SHP77 treated with DMSO at 0.1 percent for 48 hours (cell line): ENCODE measurements at regions not wholly inside any gene's neighbourhood (a gene's known extent, or its start where the extent isn't known, plus 50 kb on each side); places are given as distances from the start of the nearest gene placed in this dataset.
"Not testable (repeated sequence)": the region's sequence is repeated elsewhere in the genome, so short reads cannot be mapped to it uniquely, and the experiment has no call there.

Source experiments
- DNase-seq: peaks from one replicate; lab custom pipeline; 2025; lab: John Stamatoyannopoulos, UW

DNA sequence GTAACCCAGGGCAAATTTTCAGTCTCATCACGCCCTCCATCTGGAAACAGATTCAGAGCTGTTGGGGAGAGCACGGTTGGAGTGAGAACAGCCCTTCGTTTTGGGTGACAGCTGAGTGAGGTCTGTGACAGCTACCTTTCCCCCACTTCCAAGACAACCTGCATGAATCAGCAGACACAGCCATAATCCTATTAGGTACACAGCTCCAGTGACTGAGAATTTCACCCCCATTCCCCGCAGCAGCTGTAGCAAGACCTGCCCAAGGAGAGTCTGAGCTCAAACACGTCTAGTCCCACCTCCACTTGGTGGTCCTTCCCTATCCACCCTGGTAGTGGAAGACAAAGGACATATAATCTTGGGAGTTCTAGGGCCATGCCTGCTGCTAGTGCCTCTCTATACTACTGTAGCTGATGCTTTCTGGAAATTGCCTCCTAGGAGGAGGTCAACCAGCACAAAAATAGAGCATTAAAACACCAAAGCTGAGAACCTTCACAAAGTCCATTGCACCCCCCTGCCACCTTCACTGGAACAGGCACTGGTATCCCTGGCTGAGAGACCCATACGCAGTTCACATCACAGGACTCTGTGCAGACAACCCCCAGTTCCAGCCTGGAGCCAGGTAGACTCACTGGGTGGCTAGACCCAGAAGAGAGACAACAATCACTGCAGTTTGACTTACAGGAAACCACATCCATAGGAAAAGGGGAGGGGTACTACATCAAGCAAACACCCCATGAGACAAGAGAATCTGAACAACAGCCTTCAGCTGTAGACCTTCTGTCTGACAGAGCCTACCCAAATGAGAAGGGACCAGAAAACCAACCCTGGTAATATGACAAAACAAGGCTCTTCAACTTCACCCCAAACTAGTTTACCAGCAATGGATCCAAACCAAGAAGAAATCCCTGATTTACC is 448.6 kb upstream of the CBLB start:
- no peak for DNase-seq

- not testable (repeated sequence) for DNase-seq
Measured at GRCh38 chr3:106321438-106321837, 452.6 kb upstream of the CBLB start.

- DNase-seq, result no peak
Measured at GRCh38 chr3:106323586-106323985, 454.8 kb upstream of the CBLB start.

DNA sequence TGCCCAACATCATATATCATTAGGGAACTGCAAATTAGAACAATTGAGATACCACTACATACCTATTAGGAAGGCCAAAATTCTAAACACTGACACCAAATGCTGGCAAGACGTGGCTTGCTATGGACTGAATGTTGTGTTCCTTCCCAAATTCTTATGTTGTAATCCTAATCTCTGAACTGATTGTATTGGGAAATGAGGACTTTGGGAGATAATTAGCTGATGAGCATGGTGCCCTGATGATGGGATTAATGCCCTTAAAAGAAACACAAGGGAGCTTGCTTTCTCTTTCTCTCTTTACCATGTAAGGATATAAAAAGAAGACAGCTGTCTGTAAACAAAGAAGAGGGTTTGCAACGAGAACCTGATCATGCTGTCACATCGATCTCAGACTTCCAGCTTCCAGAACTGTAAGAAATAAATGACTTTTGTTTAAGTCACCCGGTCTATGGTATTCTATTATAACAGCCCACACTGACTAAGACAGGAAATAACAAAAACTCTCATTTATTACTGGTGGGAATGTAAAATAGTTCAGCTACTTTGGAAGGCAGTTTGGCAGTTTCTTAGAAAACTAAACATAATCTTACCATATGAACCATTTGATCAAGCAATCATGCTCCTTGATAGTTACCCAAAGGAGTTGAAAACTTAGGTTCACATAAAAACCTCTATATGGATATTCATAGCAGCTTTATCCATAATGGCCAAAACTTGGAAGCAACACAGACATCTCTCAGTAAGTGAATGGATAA is 458.3 kb upstream of the CBLB start:
- no peak for DNase-seq

DNA sequence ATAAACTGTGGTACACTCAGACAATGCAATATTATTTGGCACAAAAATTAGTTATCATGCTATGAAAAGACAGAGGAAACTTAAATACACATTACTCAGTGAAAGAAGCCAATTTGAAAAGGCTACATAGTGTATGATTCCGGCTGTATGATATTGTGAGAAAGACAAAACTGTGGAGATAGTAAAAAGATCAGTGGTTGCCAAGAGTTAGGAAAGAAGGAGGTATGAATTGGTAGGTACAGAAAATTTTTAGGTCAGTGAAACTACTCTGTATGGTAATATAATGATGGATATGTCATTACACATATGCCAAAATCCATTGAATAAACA is 458.8 kb upstream of the CBLB start:
- no peak for DNase-seq

DNA sequence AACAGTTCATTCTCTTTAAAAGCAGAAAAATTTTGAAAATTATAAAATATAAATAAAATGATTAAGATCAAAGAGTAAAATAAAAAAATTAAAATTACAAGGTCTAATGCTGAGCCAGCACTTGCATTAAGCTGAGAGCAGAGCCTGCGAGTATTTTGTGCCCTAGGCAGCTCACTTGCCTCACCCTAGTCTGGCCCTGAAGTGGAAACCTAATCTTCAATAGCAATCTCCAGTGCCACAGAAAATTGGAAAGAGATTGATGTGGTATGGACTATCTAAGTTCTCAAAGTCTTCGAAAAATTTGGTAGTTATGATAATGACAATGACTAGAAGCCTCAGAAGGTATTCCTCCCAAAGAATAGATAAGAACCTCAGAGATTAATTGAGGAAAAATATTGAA is 459.4 kb upstream of the CBLB start:
- no peak for DNase-seq

DNA sequence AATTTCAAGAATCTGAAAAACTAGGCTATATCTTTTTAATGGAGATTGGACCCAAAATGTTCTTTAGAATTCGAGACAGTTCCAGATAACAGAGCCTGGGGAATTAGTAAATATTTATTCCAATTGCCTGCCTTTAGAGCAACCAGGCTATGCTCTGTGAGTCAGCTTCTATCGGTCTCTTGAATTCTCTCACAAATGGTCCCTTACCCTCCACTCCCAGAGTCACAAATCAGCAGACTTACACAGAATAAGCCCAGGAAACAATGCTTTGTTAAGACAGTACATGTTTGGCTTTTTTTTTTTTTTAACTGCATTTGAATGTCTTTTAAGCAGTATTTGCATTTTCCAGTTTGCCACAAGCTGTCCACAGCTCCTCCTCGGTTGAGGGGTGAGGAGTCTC is 460.7 kb upstream of the CBLB start:
- DNase-seq, result no peak

DNA sequence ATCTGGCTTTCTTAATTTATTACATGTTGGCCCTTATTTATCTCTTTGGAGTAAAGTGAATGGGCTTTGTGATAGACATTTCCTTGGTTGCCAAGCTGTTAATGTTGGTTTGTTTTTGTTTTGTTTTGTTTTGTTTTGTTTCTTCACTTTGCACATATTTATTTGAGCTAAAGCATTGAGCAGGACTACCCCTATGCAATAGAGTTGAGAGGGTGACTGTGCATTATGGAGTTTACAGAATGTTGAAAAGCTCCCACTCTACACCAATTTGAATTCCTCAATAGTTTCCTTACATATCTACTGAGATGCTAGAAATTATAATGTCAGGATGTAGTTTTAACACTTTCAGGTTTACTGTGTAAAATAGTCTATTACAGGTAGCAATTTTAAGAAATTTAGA is 462.8 kb upstream of the CBLB start:
- no peak for DNase-seq

GRCh38 chr3:106332129-106332528 is 463.3 kb upstream of the CBLB start:
- DNase-seq, result no peak

- DNase-seq, result no peak
Measured at GRCh38 chr3:106332884-106333283, 464.1 kb upstream of the CBLB start.

- no peak for DNase-seq
Measured at GRCh38 chr3:106333911-106334618, 465.3 kb upstream of the CBLB start.

DNA sequence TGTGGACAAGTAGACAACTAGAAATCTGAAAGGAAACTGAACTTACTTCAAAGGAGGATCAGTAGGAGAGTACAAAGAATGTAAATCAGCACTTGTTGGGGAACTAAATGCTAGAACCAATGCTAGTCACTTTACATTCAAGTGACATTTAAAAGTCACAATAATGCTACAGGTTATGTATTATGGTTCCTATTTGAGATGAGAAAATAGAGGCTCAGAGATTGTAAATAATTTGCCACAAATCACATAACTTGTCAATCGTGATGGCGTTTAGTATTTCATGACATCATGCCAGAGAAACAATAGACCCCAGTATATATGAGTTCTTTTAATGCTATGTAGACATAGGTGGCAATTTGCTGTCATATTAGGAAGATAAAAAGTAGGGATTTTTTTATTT is 467.8 kb upstream of the CBLB start:
- DNase-seq, result no peak

GRCh38 chr3:106337116-106337515 is 468.3 kb upstream of the CBLB start:
- no peak for DNase-seq

DNA sequence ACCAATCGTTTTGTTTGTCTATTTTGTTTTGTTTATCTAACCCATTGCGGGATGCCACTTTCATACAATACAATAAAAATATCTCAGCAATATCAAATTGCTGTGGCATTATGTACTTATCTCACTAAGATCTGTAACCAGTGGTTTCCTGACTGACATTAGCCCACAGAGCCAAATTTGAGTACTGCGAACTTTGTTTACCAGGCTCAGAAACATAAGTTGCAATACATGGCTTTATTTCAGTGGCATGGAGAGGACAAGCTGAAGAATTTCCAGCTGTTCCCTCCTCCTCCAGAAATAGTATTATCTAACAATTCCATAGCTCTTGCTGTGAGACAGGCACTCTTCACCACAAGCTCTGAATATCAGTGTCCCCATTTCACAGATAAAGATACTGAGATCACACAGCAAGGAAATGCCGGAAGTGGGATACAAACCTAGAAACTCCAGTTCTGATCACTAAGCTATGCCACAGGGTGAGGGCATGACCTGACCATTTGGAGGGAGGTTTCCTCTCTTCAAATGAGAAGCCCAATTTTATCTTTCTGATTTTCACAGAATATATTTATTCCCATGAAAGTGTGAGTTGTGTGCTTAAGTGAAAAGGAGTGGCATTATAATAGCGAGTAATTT is 469.9 kb upstream of the CBLB start:
- no peak for DNase-seq

DNA sequence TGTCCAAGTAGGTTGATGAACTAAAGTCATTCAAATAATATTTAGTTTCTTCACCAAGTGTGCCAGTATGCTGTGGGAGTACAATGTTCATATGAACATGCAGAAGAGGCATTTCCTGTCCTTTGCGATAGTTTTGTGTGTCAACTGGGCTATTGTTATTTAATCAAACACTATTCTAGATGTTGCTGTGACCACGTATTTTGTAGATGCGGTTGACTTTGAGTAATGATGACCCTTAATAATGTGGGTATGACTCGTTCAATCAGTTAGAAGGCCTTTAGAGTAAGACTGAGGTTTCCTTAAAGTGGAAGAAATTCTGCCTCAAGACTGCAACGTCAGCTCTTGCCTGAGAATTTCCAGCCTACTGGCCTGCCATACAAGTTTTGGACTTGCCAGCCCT is 470.7 kb upstream of the CBLB start:
- DNase-seq, result no peak

- peak; percentile 16 for DNase-seq
Measured at GRCh38 chr3:106341087-106341486, 472.3 kb upstream of the CBLB start.

- DNase-seq, result no peak
Measured at GRCh38 chr3:106341586-106342162, 472.9 kb upstream of the CBLB start.

GRCh38 chr3:106342386-106342785 is 473.6 kb upstream of the CBLB start:
- no peak for DNase-seq

GRCh38 chr3:106343811-106344210 is 475.0 kb upstream of the CBLB start:
- no peak for DNase-seq

GRCh38 chr3:106345353-106346027 is 476.7 kb upstream of the CBLB start:
- DNase-seq, result no peak

- DNase-seq, result no peak
Measured at GRCh38 chr3:106347350-106347749, 478.5 kb upstream of the CBLB start.
